Smooth muscle cell (in vitro differentiated cells): ENCODE measurements at regions not wholly inside any gene's neighbourhood (a gene's known extent, or its start where the extent isn't known, plus 50 kb on each side); places are given as distances from the start of the nearest gene placed in this dataset.

Experiments
- DNase-seq: peaks from one replicate; lab custom pipeline; 2025; ENCODE audit not compliant: unreplicated experiment; lab: John Stamatoyannopoulos, UW
- H2AFZ ChIP-seq: fragments of 200-600 bp; sonication (generic); 2 replicates; pipeline ENCODE4 v1.6.0; 2016; ENCODE audit warnings: antibody characterized with exemption, low read depth, mild to moderate bottlenecking
- H3F3A ChIP-seq: fragments of 200-600 bp; sonication (generic); 2 replicates; pipeline ENCODE4 v1.6.0; 2017; ENCODE audit warnings: antibody characterized with exemption, low read depth
- H3K27ac ChIP-seq: fragments of 200-600 bp; sonication (generic); 2 replicates; pipeline ENCODE4 v1.5.1; 2016; ENCODE audit warnings: low read depth, mild to moderate bottlenecking
- H3K27me3 ChIP-seq: fragments of 200-600 bp; sonication (generic); 2 replicates; pipeline ENCODE4 v1.6.1; 2016; ENCODE audit warnings: low read depth, mild to moderate bottlenecking
- H3K36me3 ChIP-seq: fragments of 200-600 bp; sonication (generic); 2 replicates; pipeline ENCODE4 v1.5.1; 2016; ENCODE audit warnings: low read depth
- H3K4me1 ChIP-seq: fragments of 200-600 bp; sonication (generic); 2 replicates; pipeline ENCODE4 v1.5.1; 2016; ENCODE audit warnings: low read depth
- H3K4me2 ChIP-seq: fragments of 200-600 bp; sonication (generic); 2 replicates; pipeline ENCODE4 v1.6.0; 2016; ENCODE audit warnings: mild to moderate bottlenecking
- H3K4me3 ChIP-seq: fragments of 200-600 bp; sonication (generic); 2 replicates; pipeline ENCODE4 v1.5.1; 2016; ENCODE audit warnings: mild to moderate bottlenecking
- H3K79me2 ChIP-seq: fragments of 200-600 bp; sonication (generic); 2 replicates; pipeline ENCODE4 v1.6.0; 2016; ENCODE audit warnings: low read depth, mild to moderate bottlenecking
- H3K9ac ChIP-seq: fragments of 200-600 bp; sonication (generic); 2 replicates; pipeline ENCODE4 v1.6.0; 2016; ENCODE audit warnings: low read depth
- H3K9me3 ChIP-seq: fragments of 200-600 bp; sonication (generic); replicated peaks from 2 replicates; pipeline ENCODE4 v1.5.1; 2016; ENCODE audit warnings: low read depth
- H4K20me1 ChIP-seq: fragments of 200-600 bp; sonication (generic); 2 replicates; pipeline ENCODE4 v1.6.0; 2016; ENCODE audit warnings: low read depth
- WGBS: methylation state at CpG from one replicate; pipeline ENCODE4 v1.1.7; 2016; ENCODE audit warnings: low lambda C conversion rate; 5-methylcytosine and 5-hydroxymethylcytosine counted together
- TF ChIP-seq, protein P1 (sequence below): fragments of 200-600 bp; sonication (generic); IDR thresholded peaks from 2 replicates; pipeline ENCODE4 v1.5.1; 2017; ENCODE audit warnings: borderline replicate concordance, mild to moderate bottlenecking, antibody characterized with exemption; ENCODE audit not compliant: insufficient read depth, poor library complexity, severe bottlenecking

DNA sequence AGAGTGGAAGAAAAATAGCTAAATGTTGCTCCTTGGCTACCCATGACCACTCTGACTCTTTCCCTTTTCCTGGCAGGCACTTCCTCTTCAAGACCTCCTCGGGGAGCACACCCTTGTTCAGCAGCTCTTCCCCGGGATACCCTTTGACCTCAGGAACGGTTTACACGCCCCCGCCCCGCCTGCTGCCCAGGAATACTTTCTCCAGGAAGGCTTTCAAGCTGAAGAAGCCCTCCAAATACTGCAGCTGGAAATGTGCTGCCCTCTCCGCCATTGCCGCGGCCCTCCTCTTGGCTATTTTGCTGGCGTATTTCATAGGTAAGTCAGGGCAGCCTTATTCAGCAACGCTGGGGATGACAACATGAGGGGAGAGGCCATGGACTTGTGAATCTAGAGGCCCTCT is 298.6 kb upstream of the WWC1 start:
- Histone ChIP-seq H3K4me3 (no peak overlapping the region), H4K20me1 (no peaks in the 10 kb centered on the region), H3K27me3 (no peaks in the 10 kb centered on the region), H3K27ac (no peak overlapping the region), H3K9ac (no peak overlapping the region), H3K9me3 (no peaks in the 10 kb centered on the region), H3K4me2 (no peak overlapping the region), H3F3A (no peaks in the 10 kb centered on the region), H3K4me1 (no peaks in the 10 kb centered on the region), H3K36me3 (no peaks in the 10 kb centered on the region), H2AFZ (no peak overlapping the region), H3K79me2 (no peaks in the 10 kb centered on the region)
- no peak for DNase-seq
- TF ChIP-seq, protein P1, sequence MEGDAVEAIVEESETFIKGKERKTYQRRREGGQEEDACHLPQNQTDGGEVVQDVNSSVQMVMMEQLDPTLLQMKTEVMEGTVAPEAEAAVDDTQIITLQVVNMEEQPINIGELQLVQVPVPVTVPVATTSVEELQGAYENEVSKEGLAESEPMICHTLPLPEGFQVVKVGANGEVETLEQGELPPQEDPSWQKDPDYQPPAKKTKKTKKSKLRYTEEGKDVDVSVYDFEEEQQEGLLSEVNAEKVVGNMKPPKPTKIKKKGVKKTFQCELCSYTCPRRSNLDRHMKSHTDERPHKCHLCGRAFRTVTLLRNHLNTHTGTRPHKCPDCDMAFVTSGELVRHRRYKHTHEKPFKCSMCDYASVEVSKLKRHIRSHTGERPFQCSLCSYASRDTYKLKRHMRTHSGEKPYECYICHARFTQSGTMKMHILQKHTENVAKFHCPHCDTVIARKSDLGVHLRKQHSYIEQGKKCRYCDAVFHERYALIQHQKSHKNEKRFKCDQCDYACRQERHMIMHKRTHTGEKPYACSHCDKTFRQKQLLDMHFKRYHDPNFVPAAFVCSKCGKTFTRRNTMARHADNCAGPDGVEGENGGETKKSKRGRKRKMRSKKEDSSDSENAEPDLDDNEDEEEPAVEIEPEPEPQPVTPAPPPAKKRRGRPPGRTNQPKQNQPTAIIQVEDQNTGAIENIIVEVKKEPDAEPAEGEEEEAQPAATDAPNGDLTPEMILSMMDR: no peak
- 96% methylated on average over 11 of the region's 11 CpGs for whole genome bisulfite sequencing

GRCh38 chr5:167993771-167994170 is 297.7 kb upstream of the WWC1 start:
- no peaks in the 10 kb centered on the region for H3K36me3 ChIP-seq
- no peaks in the 10 kb centered on the region for H3K27me3 ChIP-seq
- 91% methylated on average over 3 of the region's 3 CpGs for WGBS
- H3K9me3 ChIP-seq: no peaks in the 10 kb centered on the region
- no peaks in the 10 kb centered on the region for H3K4me1 ChIP-seq
- H3K27ac ChIP-seq: no peak overlapping the region
- no peak for DNase-seq
- no peak overlapping the region for H3K9ac ChIP-seq
- no peak overlapping the region for H3K4me3 ChIP-seq
- H3F3A ChIP-seq: no peaks in the 10 kb centered on the region
- no peak overlapping the region for H2AFZ ChIP-seq
- no peak overlapping the region for H3K4me2 ChIP-seq
- no peaks in the 10 kb centered on the region for H4K20me1 ChIP-seq
- no peaks in the 10 kb centered on the region for H3K79me2 ChIP-seq
- TF ChIP-seq, protein P1: no peak

- TF ChIP-seq, protein P1: no peak
- Histone ChIP-seq H3K4me2 (no peak overlapping the region), H3F3A (no peaks in the 10 kb centered on the region), H2AFZ (no peak overlapping the region), H3K9me3 (no peaks in the 10 kb centered on the region), H4K20me1 (no peaks in the 10 kb centered on the region), H3K27me3 (no peaks in the 10 kb centered on the region), H3K79me2 (no peaks in the 10 kb centered on the region), H3K4me3 (no peak overlapping the region), H3K27ac (no peak overlapping the region), H3K4me1 (no peaks in the 10 kb centered on the region), H3K9ac (no peak overlapping the region), H3K36me3 (no peaks in the 10 kb centered on the region)
- 60% methylated on average over 11 of the region's 11 CpGs for WGBS
- DNase-seq: no peak
Measured at GRCh38 chr5:167995844-167996425, 295.5 kb upstream of the WWC1 start.

DNA sequence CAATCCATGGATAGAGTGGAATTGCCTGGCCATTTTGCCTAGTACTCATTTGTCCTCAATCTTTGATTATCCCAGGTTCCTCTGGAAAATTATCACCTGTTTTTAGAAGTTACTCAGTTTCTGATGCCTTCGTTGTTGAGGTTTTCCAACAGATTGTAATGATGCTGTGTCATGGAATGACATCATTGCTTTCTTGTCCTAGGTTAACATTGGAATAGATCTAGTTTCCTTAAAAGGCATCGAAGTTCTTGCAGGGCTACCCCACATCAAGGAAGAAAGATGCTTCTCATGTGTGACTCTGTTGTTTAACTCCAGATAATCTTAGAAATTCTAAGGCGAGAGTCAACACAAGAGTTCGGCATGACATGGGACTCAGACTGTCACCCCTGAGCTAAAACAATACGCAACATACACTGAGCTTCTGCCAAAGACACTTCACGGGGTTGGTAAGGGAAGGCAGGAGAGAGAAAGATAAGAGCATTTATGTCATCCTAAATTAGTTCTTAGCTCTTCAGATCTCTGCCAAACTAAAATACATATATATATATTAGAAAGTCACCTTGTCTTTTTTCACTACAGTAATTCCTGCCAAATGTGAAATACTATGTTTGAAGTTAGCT is 293.2 kb upstream of the WWC1 start:
- Histone ChIP-seq H3K4me1 (no peaks in the 10 kb centered on the region), H3K4me3 (no peak overlapping the region), H3K27ac (no peak overlapping the region), H3K9ac (no peak overlapping the region), H3K36me3 (no peaks in the 10 kb centered on the region), H3K27me3 (no peaks in the 10 kb centered on the region), H3K9me3 (no peaks in the 10 kb centered on the region), H4K20me1 (no peaks in the 10 kb centered on the region), H2AFZ (no peak overlapping the region), H3K79me2 (no peaks in the 10 kb centered on the region), H3K4me2 (no peak overlapping the region), H3F3A (no peaks in the 10 kb centered on the region)
- no peak for DNase-seq
- TF ChIP-seq, protein P1: no peak
- WGBS: 62% methylated on average over 6 of the region's 6 CpGs
